ENCODE measurements at regions not wholly inside any gene's neighbourhood (a gene's known extent, or its start where the extent isn't known, plus 50 kb on each side); places are given as distances from the start of the nearest gene placed in this dataset.
"Not testable (repeated sequence)": the region's sequence is repeated elsewhere in the genome, so short reads cannot be mapped to it uniquely, and the experiment has no call there.

GRCh38 chr15:92803852-92804609 lies 96.1 kb upstream of the CHD2 start:
- peak; percentile 97 for DNase-seq (ENCODE audit: low read depth)

- DNase-seq (ENCODE audit: low read depth), result not testable (repeated sequence)
Observed at GRCh38 chr15:92804610-92804936, 95.6 kb upstream of the CHD2 start.

- DNase-seq (ENCODE audit: low read depth), result no peak
Observed at GRCh38 chr15:92805080-92805690, 94.9 kb upstream of the CHD2 start.

GRCh38 chr15:92806171-92806570 lies 94.0 kb upstream of the CHD2 start:
- DNase-seq (ENCODE audit: low read depth), result not testable (repeated sequence)

GRCh38 chr15:92806763-92807162 lies 93.4 kb upstream of the CHD2 start:
- DNase-seq (ENCODE audit: low read depth), result no peak

- no peak for DNase-seq (ENCODE audit: low read depth)
Observed at GRCh38 chr15:92807971-92808571, 92.1 kb upstream of the CHD2 start.

- no peak for DNase-seq (ENCODE audit: low read depth)
Observed at GRCh38 chr15:92808598-92809063, 91.5 kb upstream of the CHD2 start.

- DNase-seq (ENCODE audit: low read depth), result peak; percentile 98
Observed at GRCh38 chr15:92809064-92809879, 90.9 kb upstream of the CHD2 start.

GRCh38 chr15:92809880-92810361 lies 90.2 kb upstream of the CHD2 start:
- DNase-seq (ENCODE audit: low read depth), result peak; percentile 31

- peak; percentile 41 for DNase-seq (ENCODE audit: low read depth)
Observed at GRCh38 chr15:92810418-92811138, 89.5 kb upstream of the CHD2 start.

- DNase-seq (ENCODE audit: low read depth), result no peak
Observed at GRCh38 chr15:92811148-92811913, 88.8 kb upstream of the CHD2 start.

GRCh38 chr15:92812271-92812670 lies 87.9 kb upstream of the CHD2 start:
- DNase-seq (ENCODE audit: low read depth), result no peak

GRCh38 chr15:92813485-92813884 lies 86.6 kb upstream of the CHD2 start:
- DNase-seq (ENCODE audit: low read depth), result no peak

GRCh38 chr15:92817339-92817886 lies 82.7 kb upstream of the CHD2 start:
- DNase-seq (ENCODE audit: low read depth), result no peak

- DNase-seq (ENCODE audit: low read depth), result no peak
Observed at GRCh38 chr15:92818651-92819277, 81.4 kb upstream of the CHD2 start.

GRCh38 chr15:92819278-92820235 lies 80.6 kb upstream of the CHD2 start:
- no peak for DNase-seq (ENCODE audit: low read depth)

GRCh38 chr15:92820236-92821021 lies 79.7 kb upstream of the CHD2 start:
- peak; percentile 94 for DNase-seq (ENCODE audit: low read depth)
